Left lung (tissue), 4 donors: ENCODE measurements at regions not wholly inside any gene's neighbourhood (a gene's known extent, or its start where the extent isn't known, plus 50 kb on each side); places are given as distances from the start of the nearest gene placed in this dataset.
"Not testable (repeated sequence)": the region's sequence is repeated elsewhere in the genome, so short reads cannot be mapped to it uniquely, and the experiment has no call there.

Source experiments
- ATAC-seq: fragments of 200-7000 bp; cut with Tn5 transposase; one replicate; pipeline ENCODE4 v1.9.1; 2020; ENCODE audit warnings: moderate library complexity
- DNase-seq, 4 donors: peaks; one replicate each; pipeline ENCODE4 v3.0.0-alpha.2; 2013 to 2020
- H3K27ac ChIP-seq, 2 donors: fragments of 200-600 bp; sonication (generic) in 1 of 2; one replicate each; pipeline versions ENCODE4 v1.5.0 to v1.8.0; 2020 to 2021
- H3K27me3 ChIP-seq, 2 donors: fragments of 200-600 bp; sonication (generic) in 1 of 2; one replicate each; pipeline versions ENCODE4 v1.5.0 to v1.8.0; 2020 to 2021
- H3K36me3 ChIP-seq, 2 donors: fragments of 200-600 bp; sonication (generic) in 1 of 2; one replicate each; pipeline versions ENCODE4 v1.5.0 to v1.8.0; 2020 to 2021
- H3K4me1 ChIP-seq, 2 donors: fragments of 200-600 bp; one replicate each; pipeline ENCODE4 v1.8.0; 2021
- H3K4me3 ChIP-seq, 2 donors: fragments of 200-600 bp; sonication (generic) in 1 of 2; one replicate each; pipeline versions ENCODE4 v1.5.0 to v1.8.0; 2020 to 2021; ENCODE audit warnings: mild to moderate bottlenecking in 1 of 2
- H3K9me3 ChIP-seq, 2 donors: fragments of 200-600 bp; sonication (generic) in 1 of 2; one replicate each; pipeline versions ENCODE4 v1.5.0 to v1.8.0; 2020 to 2021
- CTCF ChIP-seq, 2 donors: fragments of 200-600 bp; sonication (generic) in 1 of 2; IDR thresholded peaks; one replicate each; pipeline versions ENCODE4 v1.5.0 to v1.8.0; 2021; ENCODE audit warnings: antibody characterized with exemption in 2 of 2
- intact Hi-C, 2 donors: fragments of 100-400 bp; cut with DNase I; formaldehyde crosslinking; loops; one replicate each; pipeline versions ENCODE4 v1.11.2 to v1.14.2; 2022
- donor health status: DM: no; HTN: yes; CAD: no.
- donor health status: DM: no; HTN: no; CAD: no.

DNA sequence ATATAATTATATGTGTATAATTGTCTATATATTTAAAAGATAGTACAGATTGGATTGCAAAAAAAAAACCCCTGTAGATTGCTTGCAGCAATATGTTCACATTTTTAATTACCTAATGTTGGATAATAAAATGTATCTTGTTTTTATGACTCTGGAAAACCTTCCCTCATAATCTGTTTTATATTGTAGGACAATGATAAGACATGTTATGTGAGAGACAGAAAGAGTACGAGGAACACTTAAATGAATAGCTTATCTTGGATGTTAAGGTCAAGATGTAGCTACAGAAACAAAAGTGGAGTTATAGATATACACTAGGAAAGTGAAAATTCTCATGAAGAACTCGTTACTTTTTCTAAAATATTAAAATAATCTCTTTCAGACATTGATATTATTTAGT is 691.6 kb upstream of the IMPG1 start:
- H3K27me3 ChIP-seq, result no peaks in the 10 kb centered on the region
- ATAC-seq (no peak), DNase-seq (no peak)
- TF ChIP-seq CTCF (IDR thresholded peaks at IDR 0.05), result no peak
- H3K36me3 ChIP-seq, result no peaks in the 10 kb centered on the region
- no peak overlapping the region for H3K4me3 ChIP-seq
- no peaks in the 10 kb centered on the region for H3K4me1 ChIP-seq
- H3K9me3 ChIP-seq, result no peaks in the 10 kb centered on the region
- intact Hi-C loops, result no loop called here
- no peak overlapping the region for H3K27ac ChIP-seq

GRCh38 chr6:76752841-76753240 is 680.4 kb upstream of the IMPG1 start:
- intact Hi-C loops, result no loop called here
- Histone ChIP-seq H3K4me1 (no peaks in the 10 kb centered on the region), H3K27ac (no peak overlapping the region), H3K36me3 (no peaks in the 10 kb centered on the region), H3K4me3 (no peak overlapping the region), H3K27me3 (no peaks in the 10 kb centered on the region), H3K9me3 (peaks cover 0 to 25% of the 10 kb centered on the region in 2 donors)
- TF ChIP-seq CTCF (IDR thresholded peaks at IDR 0.05), result no peak
- no peak for ATAC-seq
- no peak for DNase-seq

DNA sequence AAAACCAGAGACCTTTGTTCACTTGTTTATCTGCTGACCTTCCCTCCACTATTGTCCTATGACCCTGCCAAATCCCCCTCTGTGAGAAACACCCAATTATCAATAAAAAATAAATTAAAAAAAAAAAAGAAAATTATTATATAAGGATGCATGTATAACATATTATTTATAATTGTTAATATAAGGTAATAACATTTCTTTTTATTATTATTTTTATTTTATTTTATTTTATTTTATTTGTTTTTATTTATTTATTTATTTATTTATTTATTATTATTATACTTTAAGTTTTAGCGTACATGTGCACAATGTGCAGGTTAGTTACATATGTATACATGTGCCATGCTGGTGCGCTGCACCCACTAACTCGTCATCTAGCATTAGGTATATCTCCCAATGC is 672.9 kb upstream of the IMPG1 start:
- intact Hi-C loops, H3K27ac ChIP-seq, H3K4me1 ChIP-seq, H3K4me3 ChIP-seq, H3K36me3 ChIP-seq, DNase-seq, H3K27me3 ChIP-seq, ATAC-seq: not testable (repeated sequence)
- H3K9me3 ChIP-seq, result peaks cover 0 to 11% of the 10 kb centered on the region in 2 donors

DNA sequence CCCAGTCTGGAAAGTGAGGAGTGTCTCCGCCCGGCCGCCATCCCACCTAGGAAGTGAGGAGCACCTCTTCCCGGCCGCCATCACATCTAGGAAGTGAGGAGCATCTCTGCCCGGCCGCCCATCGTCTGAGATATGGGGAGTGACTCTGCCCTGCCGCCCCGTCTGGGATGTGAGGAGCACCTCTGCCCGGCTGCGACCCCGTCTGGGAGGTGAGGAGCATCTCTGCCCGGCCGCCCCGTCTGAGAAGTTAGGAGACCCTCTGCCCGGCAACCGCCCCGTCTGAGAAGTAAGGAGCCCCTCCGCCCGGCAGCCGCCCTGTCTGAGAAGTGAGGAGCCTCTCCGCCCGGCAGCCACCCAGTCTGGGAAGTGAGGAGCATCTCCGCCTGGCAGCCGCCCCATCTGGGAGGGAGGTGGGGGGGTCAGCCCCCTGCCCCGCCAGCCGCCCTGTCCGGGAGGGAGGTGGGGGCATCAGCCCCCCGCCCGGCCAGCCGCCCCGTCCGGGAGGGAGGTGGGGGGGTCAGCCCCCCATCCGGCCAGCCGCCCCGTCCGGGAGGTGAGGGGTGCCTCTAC is 671.8 kb upstream of the IMPG1 start:
- peaks cover 0 to 14% of the 10 kb centered on the region in 2 donors for H3K9me3 ChIP-seq
- ATAC-seq, intact Hi-C loops, H3K4me1 ChIP-seq, H3K27me3 ChIP-seq, H3K36me3 ChIP-seq, H3K27ac ChIP-seq, H3K4me3 ChIP-seq: not testable (repeated sequence)
- DNase-seq, result peak in 1 of 4 donors; percentile 20

GRCh38 chr6:76742919-76743318 is 670.5 kb upstream of the IMPG1 start:
- DNase-seq, result no peak
- intact Hi-C loops, result no loop called here
- Histone ChIP-seq H3K27me3 (no peaks in the 10 kb centered on the region), H3K9me3 (peaks cover 0 to 14% of the 10 kb centered on the region in 2 donors), H3K4me1 (no peaks in the 10 kb centered on the region), H3K4me3 (no peak overlapping the region), H3K36me3 (no peaks in the 10 kb centered on the region), H3K27ac (no peak overlapping the region)
- ATAC-seq, result no peak
- TF ChIP-seq CTCF (IDR thresholded peaks at IDR 0.05), result no peak

- no peak for TF ChIP-seq CTCF (IDR thresholded peaks at IDR 0.05)
- ATAC-seq, result no peak
- Histone ChIP-seq H3K27me3 (no peaks in the 10 kb centered on the region), H3K4me1 (no peaks in the 10 kb centered on the region), H3K36me3 (no peaks in the 10 kb centered on the region), H3K27ac (no peak overlapping the region), H3K4me3 (no peak overlapping the region), H3K9me3 (no peaks in the 10 kb centered on the region)
- intact Hi-C loops, result no loop called here
- DNase-seq, result no peak
Measured at GRCh38 chr6:76719449-76719848, 647.0 kb upstream of the IMPG1 start.
